Smooth muscle cell (in vitro differentiated cells): ENCODE measurements at regions not wholly inside any gene's neighbourhood (a gene's known extent, or its start where the extent isn't known, plus 50 kb on each side); places are given as distances from the start of the nearest gene placed in this dataset.

Source experiments
- DNase-seq: peaks from one replicate; lab custom pipeline; 2025; ENCODE audit not compliant: unreplicated experiment; lab: John Stamatoyannopoulos, UW
- H2AFZ ChIP-seq: fragments of 200-600 bp; sonication (generic); 2 replicates; pipeline ENCODE4 v1.6.0; 2016; ENCODE audit warnings: antibody characterized with exemption, low read depth, mild to moderate bottlenecking
- H3F3A ChIP-seq: fragments of 200-600 bp; sonication (generic); 2 replicates; pipeline ENCODE4 v1.6.0; 2017; ENCODE audit warnings: antibody characterized with exemption, low read depth
- H3K27ac ChIP-seq: fragments of 200-600 bp; sonication (generic); 2 replicates; pipeline ENCODE4 v1.5.1; 2016; ENCODE audit warnings: low read depth, mild to moderate bottlenecking
- H3K27me3 ChIP-seq: fragments of 200-600 bp; sonication (generic); 2 replicates; pipeline ENCODE4 v1.6.1; 2016; ENCODE audit warnings: low read depth, mild to moderate bottlenecking
- H3K36me3 ChIP-seq: fragments of 200-600 bp; sonication (generic); 2 replicates; pipeline ENCODE4 v1.5.1; 2016; ENCODE audit warnings: low read depth
- H3K4me1 ChIP-seq: fragments of 200-600 bp; sonication (generic); 2 replicates; pipeline ENCODE4 v1.5.1; 2016; ENCODE audit warnings: low read depth
- H3K4me2 ChIP-seq: fragments of 200-600 bp; sonication (generic); 2 replicates; pipeline ENCODE4 v1.6.0; 2016; ENCODE audit warnings: mild to moderate bottlenecking
- H3K4me3 ChIP-seq: fragments of 200-600 bp; sonication (generic); 2 replicates; pipeline ENCODE4 v1.5.1; 2016; ENCODE audit warnings: mild to moderate bottlenecking
- H3K79me2 ChIP-seq: fragments of 200-600 bp; sonication (generic); 2 replicates; pipeline ENCODE4 v1.6.0; 2016; ENCODE audit warnings: low read depth, mild to moderate bottlenecking
- H3K9ac ChIP-seq: fragments of 200-600 bp; sonication (generic); 2 replicates; pipeline ENCODE4 v1.6.0; 2016; ENCODE audit warnings: low read depth
- H3K9me3 ChIP-seq: fragments of 200-600 bp; sonication (generic); replicated peaks from 2 replicates; pipeline ENCODE4 v1.5.1; 2016; ENCODE audit warnings: low read depth
- H4K20me1 ChIP-seq: fragments of 200-600 bp; sonication (generic); 2 replicates; pipeline ENCODE4 v1.6.0; 2016; ENCODE audit warnings: low read depth
- WGBS: methylation state at CpG from one replicate; pipeline ENCODE4 v1.1.7; 2016; ENCODE audit warnings: low lambda C conversion rate; 5-methylcytosine and 5-hydroxymethylcytosine counted together
- TF ChIP-seq, protein P1 (sequence below): fragments of 200-600 bp; sonication (generic); IDR thresholded peaks from 2 replicates; pipeline ENCODE4 v1.5.1; 2017; ENCODE audit warnings: borderline replicate concordance, mild to moderate bottlenecking, antibody characterized with exemption; ENCODE audit not compliant: insufficient read depth, poor library complexity, severe bottlenecking

DNA sequence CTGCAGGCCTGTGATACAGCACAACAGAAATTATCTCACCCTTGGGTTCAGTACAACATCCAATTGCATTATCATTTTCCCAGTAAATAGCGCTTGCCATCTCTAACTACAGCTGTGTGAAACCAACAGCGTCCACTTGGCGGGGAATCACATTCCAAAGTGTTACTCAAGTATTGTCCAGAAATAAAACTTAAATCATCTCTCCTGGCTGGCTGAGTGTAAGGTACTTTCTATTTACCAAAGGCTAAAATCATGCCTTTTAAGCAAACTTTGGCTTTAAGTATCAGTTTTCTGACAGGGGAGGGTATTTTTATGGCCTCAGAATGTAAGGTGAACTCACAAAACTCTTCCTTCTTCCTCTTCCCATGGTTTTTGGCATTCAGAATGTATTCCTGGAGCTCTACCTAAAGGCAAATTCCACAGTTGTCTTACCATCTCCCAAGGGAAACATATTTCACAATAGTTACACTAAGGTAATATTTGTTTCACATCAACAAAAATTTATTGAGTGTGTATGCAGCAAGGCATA lies 205.6 kb upstream of the MPDZ start:
- no peak for DNase-seq
- 90% methylated on average over 3 of the region's 3 CpGs for WGBS

DNA sequence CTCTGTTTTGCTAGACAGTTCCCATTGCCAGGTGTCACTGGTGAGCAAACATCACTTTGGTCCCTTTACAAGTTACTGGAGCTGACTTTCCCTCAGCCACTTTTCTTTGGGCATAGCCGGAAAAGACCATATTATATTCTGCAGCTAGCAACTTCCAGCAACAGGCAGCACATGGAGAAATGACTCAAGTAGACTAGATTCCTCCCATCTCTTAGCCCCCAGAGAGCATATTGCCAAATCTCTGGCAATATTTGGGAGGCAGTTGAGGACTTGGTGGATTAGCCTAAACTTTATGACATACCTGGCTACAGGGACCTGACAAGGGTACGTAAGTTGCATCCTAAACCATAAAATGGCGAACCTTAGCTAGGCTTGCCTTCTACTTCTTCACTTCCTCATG lies 204.7 kb upstream of the MPDZ start:
- Histone ChIP-seq H3K36me3 (no peaks in the 10 kb centered on the region), H3K9me3 (no peaks in the 10 kb centered on the region), H2AFZ (no peak overlapping the region), H3K79me2 (no peaks in the 10 kb centered on the region), H3K9ac (no peak overlapping the region), H4K20me1 (no peaks in the 10 kb centered on the region), H3K4me3 (no peak overlapping the region), H3K27ac (no peak overlapping the region), H3K4me1 (no peaks in the 10 kb centered on the region), H3K27me3 (no peaks in the 10 kb centered on the region), H3K4me2 (no peak overlapping the region), H3F3A (no peaks in the 10 kb centered on the region)
- WGBS: 92% methylated on average over 3 of the region's 3 CpGs
- TF ChIP-seq, protein P1, sequence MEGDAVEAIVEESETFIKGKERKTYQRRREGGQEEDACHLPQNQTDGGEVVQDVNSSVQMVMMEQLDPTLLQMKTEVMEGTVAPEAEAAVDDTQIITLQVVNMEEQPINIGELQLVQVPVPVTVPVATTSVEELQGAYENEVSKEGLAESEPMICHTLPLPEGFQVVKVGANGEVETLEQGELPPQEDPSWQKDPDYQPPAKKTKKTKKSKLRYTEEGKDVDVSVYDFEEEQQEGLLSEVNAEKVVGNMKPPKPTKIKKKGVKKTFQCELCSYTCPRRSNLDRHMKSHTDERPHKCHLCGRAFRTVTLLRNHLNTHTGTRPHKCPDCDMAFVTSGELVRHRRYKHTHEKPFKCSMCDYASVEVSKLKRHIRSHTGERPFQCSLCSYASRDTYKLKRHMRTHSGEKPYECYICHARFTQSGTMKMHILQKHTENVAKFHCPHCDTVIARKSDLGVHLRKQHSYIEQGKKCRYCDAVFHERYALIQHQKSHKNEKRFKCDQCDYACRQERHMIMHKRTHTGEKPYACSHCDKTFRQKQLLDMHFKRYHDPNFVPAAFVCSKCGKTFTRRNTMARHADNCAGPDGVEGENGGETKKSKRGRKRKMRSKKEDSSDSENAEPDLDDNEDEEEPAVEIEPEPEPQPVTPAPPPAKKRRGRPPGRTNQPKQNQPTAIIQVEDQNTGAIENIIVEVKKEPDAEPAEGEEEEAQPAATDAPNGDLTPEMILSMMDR: no peak
- DNase-seq: no peak

More for the DNA sequence above, 205.6 kb upstream of the MPDZ start:
- Histone ChIP-seq H3K9ac (no peak overlapping the region), H3K79me2 (no peaks in the 10 kb centered on the region), H3K27me3 (no peaks in the 10 kb centered on the region), H3K4me2 (no peak overlapping the region), H3F3A (no peaks in the 10 kb centered on the region), H3K36me3 (no peaks in the 10 kb centered on the region), H3K9me3 (no peaks in the 10 kb centered on the region), H3K27ac (no peak overlapping the region), H3K4me3 (no peak overlapping the region), H4K20me1 (no peaks in the 10 kb centered on the region), H2AFZ (no peak overlapping the region), H3K4me1 (no peaks in the 10 kb centered on the region)
- TF ChIP-seq, protein P1: no peak

DNA sequence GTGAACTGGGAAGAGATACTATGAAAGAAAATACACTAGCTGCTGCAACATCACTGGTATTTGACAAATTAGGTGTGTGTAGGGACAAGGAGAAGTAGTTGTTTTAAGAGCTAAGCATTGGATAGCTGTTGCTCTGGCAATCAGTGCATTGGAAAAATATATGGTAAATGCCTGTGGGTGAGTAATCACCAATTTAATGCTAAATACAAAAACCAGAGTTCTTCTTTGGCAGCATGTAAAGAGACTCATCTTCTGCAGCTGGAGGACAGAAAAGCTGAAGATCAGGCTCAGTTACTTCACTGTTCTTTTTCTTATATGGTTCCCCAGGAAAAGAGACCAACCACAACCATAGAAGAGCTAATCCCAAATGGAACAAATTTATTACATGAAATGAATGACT lies 201.8 kb upstream of the MPDZ start:
- Histone ChIP-seq H3K27me3 (no peaks in the 10 kb centered on the region), H3K4me2 (no peak overlapping the region), H3K79me2 (no peaks in the 10 kb centered on the region), H3K4me1 (no peaks in the 10 kb centered on the region), H3K27ac (no peak overlapping the region), H3K9ac (no peak overlapping the region), H3K4me3 (no peak overlapping the region), H3K36me3 (no peaks in the 10 kb centered on the region), H3K9me3 (no peaks in the 10 kb centered on the region), H4K20me1 (no peaks in the 10 kb centered on the region), H3F3A (no peaks in the 10 kb centered on the region), H2AFZ (no peak overlapping the region)
- DNase-seq: no peak
- TF ChIP-seq, protein P1: no peak

DNA sequence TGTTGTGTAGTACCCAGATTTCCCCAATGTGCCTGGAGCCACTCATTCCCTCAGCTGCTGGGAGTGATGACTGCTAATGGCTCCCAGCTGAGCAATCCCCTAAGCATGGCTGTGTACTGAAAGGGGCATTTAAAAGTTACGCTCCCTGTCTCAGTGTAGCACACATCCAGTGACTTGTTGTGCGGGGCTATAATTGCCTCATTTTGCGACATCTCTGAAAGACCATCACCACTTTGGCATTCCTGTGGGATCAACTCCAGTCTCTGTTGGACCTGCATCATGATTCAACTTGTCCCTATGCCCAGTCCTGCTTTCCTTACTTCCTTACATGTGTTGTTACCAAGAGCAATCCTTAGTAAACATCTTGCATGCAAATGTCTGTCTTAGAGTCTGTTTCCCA lies 201.2 kb upstream of the MPDZ start:
- no peak overlapping the region for H3K27ac ChIP-seq
- WGBS: 67% methylated on average over 3 of the region's 3 CpGs

More for the DNA sequence above, 201.2 kb upstream of the MPDZ start:
- Histone ChIP-seq H3K4me3 (no peak overlapping the region), H3K4me1 (no peaks in the 10 kb centered on the region), H3K9me3 (no peaks in the 10 kb centered on the region), H3F3A (no peaks in the 10 kb centered on the region), H2AFZ (no peak overlapping the region), H3K27me3 (no peaks in the 10 kb centered on the region), H3K36me3 (no peaks in the 10 kb centered on the region), H3K4me2 (no peak overlapping the region), H3K79me2 (no peaks in the 10 kb centered on the region), H3K9ac (no peak overlapping the region), H4K20me1 (no peaks in the 10 kb centered on the region)
- no peak for DNase-seq
- TF ChIP-seq, protein P1: no peak
